ENCODE measurements at regions not wholly inside any gene's neighbourhood (a gene's known extent, or its start where the extent isn't known, plus 50 kb on each side); places are given as distances from the start of the nearest gene placed in this dataset.

DNA sequence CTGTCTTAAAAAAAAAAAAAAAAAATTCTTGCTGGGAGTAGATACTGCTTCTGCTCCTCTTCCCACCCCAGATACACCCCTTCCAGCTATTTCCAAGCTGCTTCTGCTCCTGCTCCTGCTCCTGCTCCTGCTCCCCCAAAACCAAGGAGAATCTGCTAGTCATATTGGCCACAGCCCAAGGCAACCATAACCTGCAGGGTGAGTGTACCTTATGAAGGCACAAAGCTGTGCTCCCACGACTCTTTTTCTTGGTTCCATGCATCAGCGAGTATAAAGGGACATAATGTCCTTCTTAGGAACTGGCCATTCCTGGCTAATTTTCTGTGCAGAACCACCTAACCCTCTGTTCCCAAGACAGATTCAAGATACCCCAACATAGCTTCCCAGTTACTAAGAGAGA lies 129.5 kb upstream of the CDK1 start:
- DNase-seq (ENCODE audit: extremely low spot score), result no peak
- Histone ChIP-seq H3K36me3 (no peaks in the 10 kb centered on the region), H3K9me3 (no peaks in the 10 kb centered on the region), H3K4me1 (peaks cover 0 to 3% (median 2%) of the 10 kb centered on the region in 4 donors), H3K4me3 (no peak overlapping the region), H3K27me3 (no peaks in the 10 kb centered on the region), H3K27ac (replicated peaks in 1 of 4) (no peak overlapping the region)
- 87% methylated on average over 2 of the region's 2 CpGs for WGBS
- intact Hi-C loops (cut with DNase I), result loop anchor here (10.0 kb wide), 3 partner anchors 104 to 544 kb away; no protein-coding TSS in a partner anchor
- no peak for TF ChIP-seq EP300 (IDR thresholded peaks at IDR 0.05)
- TF ChIP-seq POLR2A (IDR thresholded peaks at IDR 0.05; ENCODE audit: low read depth), result no peak
- TF ChIP-seq, protein P1, sequence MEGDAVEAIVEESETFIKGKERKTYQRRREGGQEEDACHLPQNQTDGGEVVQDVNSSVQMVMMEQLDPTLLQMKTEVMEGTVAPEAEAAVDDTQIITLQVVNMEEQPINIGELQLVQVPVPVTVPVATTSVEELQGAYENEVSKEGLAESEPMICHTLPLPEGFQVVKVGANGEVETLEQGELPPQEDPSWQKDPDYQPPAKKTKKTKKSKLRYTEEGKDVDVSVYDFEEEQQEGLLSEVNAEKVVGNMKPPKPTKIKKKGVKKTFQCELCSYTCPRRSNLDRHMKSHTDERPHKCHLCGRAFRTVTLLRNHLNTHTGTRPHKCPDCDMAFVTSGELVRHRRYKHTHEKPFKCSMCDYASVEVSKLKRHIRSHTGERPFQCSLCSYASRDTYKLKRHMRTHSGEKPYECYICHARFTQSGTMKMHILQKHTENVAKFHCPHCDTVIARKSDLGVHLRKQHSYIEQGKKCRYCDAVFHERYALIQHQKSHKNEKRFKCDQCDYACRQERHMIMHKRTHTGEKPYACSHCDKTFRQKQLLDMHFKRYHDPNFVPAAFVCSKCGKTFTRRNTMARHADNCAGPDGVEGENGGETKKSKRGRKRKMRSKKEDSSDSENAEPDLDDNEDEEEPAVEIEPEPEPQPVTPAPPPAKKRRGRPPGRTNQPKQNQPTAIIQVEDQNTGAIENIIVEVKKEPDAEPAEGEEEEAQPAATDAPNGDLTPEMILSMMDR (IDR thresholded peaks at IDR 0.05), result no peak
- no peak for TF ChIP-seq POLR2AphosphoS5 (IDR thresholded peaks at IDR 0.05)

- no peaks in the 10 kb centered on the region for H3K36me3 ChIP-seq
- intact Hi-C loops (cut with DNase I), result loop anchor here (2.0 to 10.0 kb wide), 4 partner anchors 102 to 542 kb away; no protein-coding TSS in a partner anchor
- H3K4me1 ChIP-seq, result peaks cover 0 to 3% (median 2%) of the 10 kb centered on the region in 4 donors
- no peak for DNase-seq (ENCODE audit: extremely low spot score)
- no peaks in the 10 kb centered on the region for H3K9me3 ChIP-seq
- no peak overlapping the region for H3K27ac ChIP-seq (replicated peaks in 1 of 4)
- no peaks in the 10 kb centered on the region for H3K27me3 ChIP-seq
- no peak overlapping the region for H3K4me3 ChIP-seq
- 23% methylated on average over 6 of the region's 6 CpGs for WGBS
- no peak for TF ChIP-seq POLR2A (IDR thresholded peaks at IDR 0.05; ENCODE audit: low read depth)
- TF ChIP-seq EP300 (IDR thresholded peaks at IDR 0.05), result no peak
- TF ChIP-seq, protein P1 (IDR thresholded peaks at IDR 0.05), result peak; percentile 71 to 81 (median 80)
- TF ChIP-seq POLR2AphosphoS5 (IDR thresholded peaks at IDR 0.05), result no peak
Measured at GRCh38 chr10:60646966-60647796, 131.1 kb upstream of the CDK1 start.

- Histone ChIP-seq H3K4me3 (no peak overlapping the region), H3K27ac (replicated peaks in 1 of 4) (no peak overlapping the region), H3K36me3 (no peaks in the 10 kb centered on the region), H3K27me3 (no peaks in the 10 kb centered on the region), H3K4me1 (peaks cover 0 to 3% (median 2%) of the 10 kb centered on the region in 4 donors), H3K9me3 (no peaks in the 10 kb centered on the region)
- intact Hi-C loops (cut with DNase I), result loop anchor here (2.0 to 10.0 kb wide), 4 partner anchors 101 to 541 kb away; no protein-coding TSS in a partner anchor
- 80% methylated on average over 2 of the region's 2 CpGs for WGBS
- TF ChIP-seq POLR2A (IDR thresholded peaks at IDR 0.05; ENCODE audit: low read depth), result no peak
- no peak for TF ChIP-seq POLR2AphosphoS5 (IDR thresholded peaks at IDR 0.05)
- TF ChIP-seq EP300 (IDR thresholded peaks at IDR 0.05), result no peak
- TF ChIP-seq, protein P1 (IDR thresholded peaks at IDR 0.05), result no peak
- no peak for DNase-seq (ENCODE audit: extremely low spot score)
Measured at GRCh38 chr10:60645980-60646379, 132.3 kb upstream of the CDK1 start.

DNA sequence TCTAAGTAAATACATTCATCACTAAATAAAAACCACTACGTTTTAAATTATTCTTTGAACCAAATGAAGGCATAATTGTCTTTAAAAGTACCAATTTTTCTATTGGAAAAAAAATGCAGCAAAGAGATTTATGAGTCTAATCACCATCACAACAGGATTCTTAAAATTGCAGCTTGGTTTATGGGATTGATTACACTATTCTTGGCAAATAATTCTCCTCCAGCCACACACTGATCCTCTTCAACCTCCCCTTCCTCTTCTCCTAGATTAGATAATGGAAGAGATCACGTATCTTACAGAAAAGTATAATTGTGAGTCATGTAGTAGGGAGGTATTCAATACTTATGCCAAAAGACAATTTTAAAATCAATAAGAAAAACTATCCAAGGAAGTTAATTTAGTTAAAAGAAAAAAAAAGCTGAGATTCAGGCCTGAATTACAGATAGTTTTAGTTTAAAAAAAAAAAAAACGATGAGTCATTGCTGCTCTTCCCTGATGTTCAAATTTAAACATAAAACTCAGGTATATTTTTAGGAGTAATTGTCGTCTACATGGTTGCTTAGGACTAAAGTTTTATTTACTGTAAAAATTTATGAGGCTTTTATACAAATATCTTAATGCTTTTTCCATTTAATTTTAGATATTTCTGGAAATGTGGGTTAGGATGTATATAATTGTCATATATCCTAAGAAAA lies 133.7 kb upstream of the CDK1 start:
- peaks cover 0 to 3% (median 2%) of the 10 kb centered on the region in 4 donors for H3K4me1 ChIP-seq
- WGBS, result 60% methylated on average over 4 of the region's 4 CpGs
- intact Hi-C loops (cut with DNase I), result loop anchor here (10.0 kb wide), 3 partner anchors 100 to 540 kb away; no protein-coding TSS in a partner anchor
- no peaks in the 10 kb centered on the region for H3K36me3 ChIP-seq
- TF ChIP-seq EP300 (IDR thresholded peaks at IDR 0.05), result no peak
- TF ChIP-seq, protein P1 (IDR thresholded peaks at IDR 0.05), result no peak
- TF ChIP-seq POLR2A (IDR thresholded peaks at IDR 0.05; ENCODE audit: low read depth), result no peak
- no peak for TF ChIP-seq POLR2AphosphoS5 (IDR thresholded peaks at IDR 0.05)
- H3K27me3 ChIP-seq, result no peaks in the 10 kb centered on the region
- no peak overlapping the region for H3K4me3 ChIP-seq
- DNase-seq (ENCODE audit: extremely low spot score), result no peak
- no peaks in the 10 kb centered on the region for H3K9me3 ChIP-seq
- H3K27ac ChIP-seq (replicated peaks in 1 of 4), result no peak overlapping the region

All from esophagus muscularis mucosa (tissue), 4 donors.